HG03103 (cell line): ENCODE measurements at regions not wholly inside any gene's neighbourhood (a gene's known extent, or its start where the extent isn't known, plus 50 kb on each side); places are given as distances from the start of the nearest gene placed in this dataset.
"Not testable (repeated sequence)": the region's sequence is repeated elsewhere in the genome, so short reads cannot be mapped to it uniquely, and the experiment has no call there.

Experiments
- ATAC-seq: cut with Tn5 transposase; IDR thresholded peaks from one replicate; pipeline ENCODE4 v1.9.1; 2021; ENCODE audit warnings: low read depth; ENCODE audit not compliant: unreplicated experiment

- no peak for ATAC-seq
Measured at GRCh38 chr14:48349689-48350088, 674.3 kb upstream of the MDGA2 start.

DNA sequence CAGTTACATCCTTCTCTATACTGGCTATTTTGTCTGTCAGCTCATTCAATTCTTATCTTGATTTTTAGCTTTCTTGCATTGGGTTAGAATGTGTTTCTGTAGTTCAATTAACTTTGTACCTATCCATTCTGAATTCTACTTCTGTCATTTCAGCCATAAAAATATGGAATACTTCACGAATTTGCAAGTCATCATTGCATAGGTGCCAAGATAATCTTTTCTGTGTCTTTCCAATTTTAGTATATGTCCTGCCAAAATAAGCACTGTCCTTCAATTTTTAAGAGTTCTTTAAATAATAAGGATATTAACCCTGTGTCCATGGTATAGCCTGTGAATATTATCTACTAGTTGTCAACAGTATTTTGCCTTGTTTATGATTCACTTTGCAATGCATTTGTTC lies 665.7 kb upstream of the MDGA2 start:
- ATAC-seq, result no peak

DNA sequence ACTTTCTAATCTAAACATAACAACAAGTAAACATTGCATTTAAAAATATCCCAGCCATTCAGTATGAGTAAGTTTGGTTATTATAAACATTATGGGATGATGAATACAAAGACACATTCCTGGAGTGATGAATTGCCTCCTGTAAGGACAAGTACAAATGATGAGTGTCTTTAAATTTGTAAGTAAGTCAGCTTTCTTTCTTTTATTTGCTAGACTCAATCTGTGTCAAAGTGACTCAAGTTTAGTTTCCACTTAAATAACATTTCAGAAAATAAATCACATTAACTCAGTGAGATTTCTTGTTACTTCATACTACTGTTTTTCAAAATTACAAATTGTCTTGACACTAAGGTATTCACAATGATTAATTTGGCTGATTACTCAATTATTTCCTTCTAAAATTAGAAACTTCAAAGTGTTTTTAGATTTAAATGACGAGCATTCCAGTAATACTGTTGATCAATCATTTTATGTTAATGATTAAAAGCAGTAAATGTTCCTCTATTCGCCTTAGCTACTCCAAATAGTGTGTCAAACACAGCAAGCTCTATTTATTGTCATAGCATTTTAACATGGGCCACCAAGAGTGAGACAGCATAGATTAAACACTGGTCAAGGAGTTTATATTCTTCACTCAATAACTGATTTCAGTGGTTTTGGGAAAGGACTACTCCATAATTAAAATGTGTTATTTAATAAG lies 658.0 kb upstream of the MDGA2 start:
- ATAC-seq, result no peak

DNA sequence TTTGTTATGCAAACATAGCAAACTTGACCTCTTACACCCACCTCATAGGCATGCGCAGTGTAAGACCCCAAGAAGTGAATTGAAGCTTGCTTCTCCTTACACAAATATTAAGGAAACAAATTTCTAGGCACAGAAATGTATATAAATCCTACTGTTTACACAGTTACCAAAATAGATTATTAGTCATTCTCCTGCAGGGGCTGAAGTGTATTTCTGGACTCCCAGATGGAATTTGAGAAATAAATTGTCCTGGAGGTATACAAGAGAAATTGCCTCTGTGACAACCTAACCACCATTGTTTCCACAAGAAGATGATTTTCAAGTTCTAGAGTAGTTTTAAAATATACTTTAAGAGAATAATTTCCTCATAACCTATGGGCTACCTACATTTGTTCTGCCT lies 656.0 kb upstream of the MDGA2 start:
- no peak for ATAC-seq

DNA sequence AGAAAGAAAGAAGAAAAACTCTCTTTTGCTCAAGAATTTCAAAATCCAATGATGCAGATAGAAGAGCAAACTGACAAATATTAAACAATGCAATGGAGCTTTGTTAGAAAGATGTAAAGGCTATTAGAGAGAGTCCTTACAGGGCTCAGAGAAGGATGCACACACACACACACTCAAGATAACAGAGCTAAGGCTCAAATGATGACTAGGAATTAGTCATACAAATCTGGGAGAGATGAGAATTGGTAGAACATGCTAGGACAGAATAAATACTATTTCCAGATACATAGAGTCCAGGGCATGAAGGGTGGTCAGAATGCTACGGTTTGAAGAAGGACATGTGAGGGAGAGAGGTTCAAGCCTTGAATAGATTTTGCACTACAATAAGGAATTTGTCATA lies 650.1 kb upstream of the MDGA2 start:
- no peak for ATAC-seq

GRCh38 chr14:48323665-48324064 lies 648.3 kb upstream of the MDGA2 start:
- ATAC-seq, result no peak

DNA sequence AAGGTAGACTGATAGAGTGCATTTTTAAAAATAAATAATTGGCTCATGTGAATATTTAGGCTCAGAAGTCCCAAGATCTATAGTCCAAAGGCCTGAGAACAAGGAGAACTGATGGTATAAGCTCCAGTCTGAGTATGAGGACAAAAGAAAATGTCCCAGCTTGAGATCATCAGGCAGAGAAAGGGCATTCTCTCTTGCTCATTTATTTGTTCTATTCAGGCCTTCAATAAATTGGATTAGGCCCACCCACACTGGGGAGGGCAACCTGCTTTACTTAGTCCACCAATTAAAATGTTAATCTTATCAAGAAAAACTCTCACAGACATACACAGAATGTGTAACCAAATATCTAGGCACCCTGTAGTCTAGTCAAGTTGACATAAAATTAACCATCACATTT lies 644.4 kb upstream of the MDGA2 start:
- no peak for ATAC-seq

- ATAC-seq, result no peak
Measured at GRCh38 chr14:48304729-48305128, 629.3 kb upstream of the MDGA2 start.

DNA sequence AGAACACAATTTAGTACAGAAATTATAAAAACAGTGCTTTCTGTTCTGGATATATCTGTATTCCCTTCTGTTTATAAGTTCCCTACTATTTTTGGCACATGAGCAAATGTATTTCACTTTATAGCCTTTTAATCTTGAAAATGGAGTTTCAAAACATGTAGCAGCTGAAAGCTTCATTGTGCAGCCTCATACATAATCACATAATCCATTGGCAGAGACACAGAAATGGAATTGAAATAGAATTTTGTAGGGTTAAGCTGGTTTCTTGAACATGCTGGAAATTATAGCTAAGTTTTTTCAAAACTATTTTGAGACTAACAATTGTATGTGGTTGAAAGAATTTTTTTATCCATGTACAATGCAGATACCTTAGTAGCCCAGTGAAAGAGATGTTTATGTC lies 614.3 kb upstream of the MDGA2 start:
- ATAC-seq, result no peak

DNA sequence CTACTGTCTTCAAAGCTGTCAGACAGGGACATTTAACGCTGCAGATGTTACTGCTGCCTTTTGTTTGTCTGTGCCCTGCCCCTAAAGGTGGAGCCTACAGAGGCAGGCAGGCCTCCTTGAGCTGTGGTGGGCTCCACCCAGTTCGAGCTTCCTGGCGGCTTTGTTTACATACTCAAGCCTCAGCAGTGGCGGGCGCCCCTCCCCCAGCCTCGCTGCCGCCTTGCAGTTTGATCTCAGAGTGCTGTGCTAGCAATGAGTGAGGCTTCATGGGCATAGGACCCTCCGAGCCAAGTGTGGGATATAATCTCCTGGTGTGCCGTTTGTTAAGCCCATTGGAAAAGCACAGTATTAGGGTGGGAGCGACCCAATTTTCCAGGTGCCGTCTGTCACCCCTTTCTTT lies 609.8 kb upstream of the MDGA2 start:
- not testable (repeated sequence) for ATAC-seq

DNA sequence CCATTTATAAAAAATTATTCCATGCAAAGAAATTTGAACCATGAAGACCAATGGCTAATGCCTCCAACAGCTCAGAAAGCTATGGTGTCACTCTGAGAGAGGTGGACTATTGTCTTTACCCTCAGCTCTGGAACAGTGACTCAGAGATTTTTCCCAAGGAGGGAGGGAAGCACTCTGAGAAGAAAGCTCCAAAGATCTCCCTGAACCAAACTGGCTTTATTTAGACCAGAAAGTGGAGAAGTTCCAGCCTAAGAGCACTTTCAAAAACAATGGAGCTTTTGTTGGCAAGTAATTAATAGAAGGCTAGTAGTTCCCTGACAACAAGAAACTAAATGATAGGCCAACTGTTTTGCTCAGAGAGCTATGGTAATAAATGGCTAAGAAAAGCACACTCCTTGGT lies 599.9 kb upstream of the MDGA2 start:
- ATAC-seq, result no peak

DNA sequence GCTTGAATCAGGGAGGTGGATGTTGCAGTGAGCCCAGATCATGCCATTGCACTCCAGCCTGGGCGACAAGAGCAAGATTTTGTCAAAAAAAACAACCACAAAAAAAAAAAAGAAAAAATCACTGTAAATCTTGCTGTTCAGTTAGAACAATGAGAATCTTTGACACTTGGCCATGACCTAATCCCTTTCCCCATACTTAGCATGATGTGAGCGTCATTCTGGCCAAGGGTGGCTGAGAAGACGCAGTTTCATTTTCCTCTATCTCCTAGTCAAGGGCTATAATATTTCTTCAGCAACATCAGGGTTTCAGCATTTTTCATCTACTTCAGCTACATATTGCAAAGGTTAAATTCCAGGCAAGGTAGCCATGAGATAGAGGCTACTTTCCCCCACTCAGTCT lies 599.4 kb upstream of the MDGA2 start:
- no peak for ATAC-seq

DNA sequence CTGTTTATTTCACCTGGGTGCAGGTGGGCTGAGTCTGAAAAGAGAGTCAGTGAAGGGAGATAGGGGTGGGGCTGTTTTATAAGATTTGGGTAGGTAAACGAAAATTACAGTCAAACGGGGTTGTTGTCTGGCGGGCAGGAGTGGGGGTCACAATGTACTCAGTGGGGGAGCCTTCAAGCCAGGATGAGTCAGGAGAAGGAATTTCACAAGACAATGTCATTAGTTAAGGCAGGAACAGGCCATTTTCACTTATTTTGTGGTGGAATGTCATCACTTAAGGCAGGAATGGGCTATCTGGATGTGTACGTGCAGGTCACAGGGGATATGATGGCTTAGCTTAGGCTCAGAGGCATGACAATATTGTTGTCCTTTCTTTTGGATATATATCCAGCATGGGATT lies 592.5 kb upstream of the MDGA2 start:
- ATAC-seq, result not testable (repeated sequence)

DNA sequence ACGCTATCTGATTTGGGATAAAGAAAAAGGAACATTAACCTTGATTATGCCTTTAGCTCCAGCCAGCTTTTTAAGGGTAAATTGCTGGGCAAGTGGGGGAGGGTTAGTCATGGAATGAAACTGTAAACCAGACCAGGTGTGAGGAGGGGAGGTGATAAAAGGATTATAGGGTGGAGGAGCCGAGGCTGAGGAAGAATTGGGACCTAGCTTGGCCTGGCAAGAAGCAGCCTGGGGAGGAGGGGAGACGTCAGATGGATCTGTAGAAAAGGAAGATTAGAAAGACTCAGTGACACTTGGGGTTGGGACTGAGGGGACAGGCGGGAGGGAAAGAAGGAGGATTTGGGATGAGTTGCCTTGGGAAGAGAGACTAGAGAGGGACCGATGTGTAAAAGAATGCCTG lies 590.8 kb upstream of the MDGA2 start:
- not testable (repeated sequence) for ATAC-seq

GRCh38 chr14:48261436-48261835 lies 586.0 kb upstream of the MDGA2 start:
- no peak for ATAC-seq

GRCh38 chr14:48260394-48261295 lies 585.2 kb upstream of the MDGA2 start:
- ATAC-seq, result not testable (repeated sequence)

GRCh38 chr14:48259876-48260275 lies 584.5 kb upstream of the MDGA2 start:
- ATAC-seq, result not testable (repeated sequence)

DNA sequence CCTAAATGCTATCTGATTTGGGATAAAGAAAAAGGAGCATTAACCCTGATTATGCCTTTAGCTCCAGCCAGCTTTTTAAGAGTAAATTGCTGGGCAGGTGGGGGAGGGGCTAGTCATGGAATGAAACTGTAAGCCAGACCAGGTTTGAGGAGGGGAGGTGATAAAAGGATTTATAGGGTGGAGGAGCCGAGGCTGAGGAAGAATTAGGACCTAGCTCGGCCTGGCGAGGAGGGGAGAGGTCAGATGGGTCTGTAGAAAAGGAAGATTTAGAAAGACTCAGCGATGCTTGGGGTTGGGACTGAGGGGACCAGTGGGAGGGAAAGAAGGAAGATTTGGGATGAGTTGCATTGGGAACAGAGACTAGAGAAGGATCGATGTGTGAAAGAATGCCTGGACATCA lies 583.8 kb upstream of the MDGA2 start:
- ATAC-seq, result not testable (repeated sequence)

DNA sequence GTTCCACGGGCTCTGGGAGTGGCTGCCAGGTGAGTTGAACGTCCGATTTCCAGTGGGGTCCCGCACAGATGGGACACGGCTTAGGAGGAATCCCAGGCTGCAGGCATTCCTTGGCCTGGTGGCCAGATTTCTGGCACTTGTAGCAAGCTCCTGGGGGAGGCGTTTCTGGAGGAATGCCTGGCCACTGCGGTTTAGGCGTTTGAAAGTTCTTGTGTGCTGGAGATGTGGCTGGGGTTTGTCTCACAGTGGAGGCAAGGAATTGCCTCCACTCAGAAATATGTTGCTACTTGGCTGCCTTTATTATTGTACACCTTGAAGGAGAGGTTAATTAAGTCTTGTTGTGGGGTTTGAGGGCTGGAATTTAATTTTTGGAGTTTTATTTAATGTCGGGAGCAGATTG lies 583.3 kb upstream of the MDGA2 start:
- ATAC-seq, result not testable (repeated sequence)

- ATAC-seq, result no peak
Measured at GRCh38 chr14:48253020-48253419, 577.6 kb upstream of the MDGA2 start.

- ATAC-seq, result no peak
Measured at GRCh38 chr14:48251290-48251689, 575.9 kb upstream of the MDGA2 start.

DNA sequence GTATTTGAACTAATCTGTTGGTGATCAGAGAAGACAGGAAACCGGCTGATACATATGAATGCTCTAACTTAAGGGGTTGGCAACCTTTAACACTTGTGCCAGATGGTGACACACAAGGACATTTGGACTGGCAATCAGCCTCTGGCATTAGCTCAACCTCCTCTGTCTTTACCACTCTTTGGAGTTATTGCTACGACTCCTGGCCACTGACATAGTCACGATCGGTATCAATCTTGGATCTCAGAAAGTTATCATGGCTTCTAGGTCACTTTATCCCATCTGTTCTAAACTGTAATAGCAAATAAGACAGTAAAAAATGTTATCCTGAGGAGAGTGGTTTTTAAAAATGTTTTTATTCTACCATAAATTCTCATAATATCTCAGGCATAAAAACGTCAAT lies 575.2 kb upstream of the MDGA2 start:
- ATAC-seq, result no peak
